GM12872 (cell line): ENCODE measurements at regions not wholly inside any gene's neighbourhood (a gene's known extent, or its start where the extent isn't known, plus 50 kb on each side); places are given as distances from the start of the nearest gene placed in this dataset.

Experiments used
- TF ChIP-seq, protein P1 (sequence below): IDR thresholded peaks from 3 replicates; pipeline ENCODE4 v1.5.1; 2011; ENCODE audit warnings: low read depth, mild to moderate bottlenecking, low read length, moderate library complexity; ENCODE audit not compliant: insufficient read depth

DNA sequence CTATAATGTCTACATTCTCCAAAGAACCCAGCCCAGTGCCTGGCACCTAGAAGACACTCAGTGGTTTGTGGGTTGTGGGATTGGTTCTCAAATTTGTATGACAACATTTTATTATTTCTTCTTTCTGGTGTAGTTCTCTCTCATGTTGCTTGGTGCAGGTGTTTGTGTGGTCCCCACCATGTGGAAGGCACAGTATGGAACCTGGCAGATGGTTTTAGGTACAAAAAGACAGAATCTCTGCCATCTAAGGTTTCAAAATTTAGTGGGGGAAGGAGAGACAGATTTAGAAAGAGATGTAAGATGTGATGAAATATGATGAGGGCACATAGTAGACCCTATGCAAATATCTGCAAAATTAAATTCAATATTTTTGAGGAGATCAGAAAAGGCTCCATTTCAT is 323.8 kb downstream of the CDK5RAP2 start:
- TF ChIP-seq, protein P1, sequence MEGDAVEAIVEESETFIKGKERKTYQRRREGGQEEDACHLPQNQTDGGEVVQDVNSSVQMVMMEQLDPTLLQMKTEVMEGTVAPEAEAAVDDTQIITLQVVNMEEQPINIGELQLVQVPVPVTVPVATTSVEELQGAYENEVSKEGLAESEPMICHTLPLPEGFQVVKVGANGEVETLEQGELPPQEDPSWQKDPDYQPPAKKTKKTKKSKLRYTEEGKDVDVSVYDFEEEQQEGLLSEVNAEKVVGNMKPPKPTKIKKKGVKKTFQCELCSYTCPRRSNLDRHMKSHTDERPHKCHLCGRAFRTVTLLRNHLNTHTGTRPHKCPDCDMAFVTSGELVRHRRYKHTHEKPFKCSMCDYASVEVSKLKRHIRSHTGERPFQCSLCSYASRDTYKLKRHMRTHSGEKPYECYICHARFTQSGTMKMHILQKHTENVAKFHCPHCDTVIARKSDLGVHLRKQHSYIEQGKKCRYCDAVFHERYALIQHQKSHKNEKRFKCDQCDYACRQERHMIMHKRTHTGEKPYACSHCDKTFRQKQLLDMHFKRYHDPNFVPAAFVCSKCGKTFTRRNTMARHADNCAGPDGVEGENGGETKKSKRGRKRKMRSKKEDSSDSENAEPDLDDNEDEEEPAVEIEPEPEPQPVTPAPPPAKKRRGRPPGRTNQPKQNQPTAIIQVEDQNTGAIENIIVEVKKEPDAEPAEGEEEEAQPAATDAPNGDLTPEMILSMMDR, result no peak

DNA sequence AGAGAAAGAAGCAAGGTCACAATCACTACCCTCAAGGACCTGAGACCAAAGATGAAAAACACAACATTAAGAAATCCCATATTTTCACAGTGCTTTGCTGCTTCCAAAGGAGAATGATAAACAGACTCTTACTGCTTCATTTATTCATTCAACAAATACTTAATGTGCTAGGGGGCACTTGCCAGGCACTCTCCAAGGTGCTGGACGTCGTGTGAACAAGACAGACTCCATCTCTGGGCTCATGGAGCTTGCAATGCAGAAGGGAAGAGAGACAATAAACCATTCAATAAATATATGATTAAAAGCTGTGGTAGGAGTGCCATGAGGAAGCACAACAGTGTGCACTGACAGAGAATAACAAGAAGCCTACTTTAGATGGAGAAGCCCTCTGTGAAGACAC is 327.7 kb downstream of the CDK5RAP2 start:
- TF ChIP-seq, protein P1, result no peak

DNA sequence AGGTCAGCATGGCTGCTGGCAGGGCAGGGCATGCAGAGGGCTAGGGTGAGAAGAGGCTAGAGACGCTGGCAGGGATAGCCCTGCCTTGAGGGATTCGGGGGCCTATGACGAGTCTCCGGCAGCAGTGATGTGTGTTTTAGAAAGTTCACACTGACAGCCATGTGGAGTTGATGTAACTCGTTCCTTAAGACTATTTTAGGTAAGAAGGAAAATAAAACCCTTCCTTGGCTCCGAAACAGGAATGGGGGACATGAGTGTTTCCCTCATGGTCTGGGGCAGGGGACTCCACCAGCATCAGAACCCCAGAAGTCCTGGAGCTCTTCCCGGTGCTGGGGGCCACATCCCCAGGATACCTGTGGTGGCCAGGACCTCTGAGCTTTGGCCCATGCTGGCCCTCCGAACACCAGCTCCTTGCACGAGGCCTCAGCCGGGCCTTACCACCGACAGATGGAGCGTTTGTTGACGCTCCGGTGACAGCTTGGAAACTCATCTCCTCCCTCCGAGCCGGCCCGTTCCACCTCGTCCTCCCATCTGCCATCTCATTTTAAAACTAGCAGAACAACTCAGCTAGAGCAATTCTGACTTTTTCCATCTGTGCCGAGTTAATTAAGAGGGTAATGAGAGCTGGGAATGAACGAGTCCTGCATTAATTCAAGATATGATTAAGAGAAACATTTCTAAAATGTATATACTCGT is 337.7 kb downstream of the CDK5RAP2 start:
- TF ChIP-seq, protein P1, result no peak

DNA sequence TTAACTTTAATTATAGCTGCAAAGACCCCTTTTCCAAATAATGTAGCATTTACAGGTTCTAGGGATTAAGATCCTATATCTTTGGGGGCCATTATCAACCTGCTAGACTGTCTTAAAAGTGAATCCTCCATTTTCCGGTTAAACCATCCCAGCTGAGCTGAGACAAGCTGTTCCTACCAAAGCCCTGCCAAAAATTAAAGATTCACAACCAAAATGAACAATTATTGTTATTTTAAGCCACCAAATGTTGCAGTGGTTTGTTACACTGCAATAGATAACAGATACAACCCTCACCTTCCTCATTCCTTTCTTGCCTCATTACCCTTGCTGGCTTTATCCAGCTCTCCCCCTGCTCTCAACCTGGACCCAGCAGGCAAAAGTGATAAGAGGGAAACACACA is 343.4 kb downstream of the CDK5RAP2 start:
- TF ChIP-seq, protein P1, result no peak

DNA sequence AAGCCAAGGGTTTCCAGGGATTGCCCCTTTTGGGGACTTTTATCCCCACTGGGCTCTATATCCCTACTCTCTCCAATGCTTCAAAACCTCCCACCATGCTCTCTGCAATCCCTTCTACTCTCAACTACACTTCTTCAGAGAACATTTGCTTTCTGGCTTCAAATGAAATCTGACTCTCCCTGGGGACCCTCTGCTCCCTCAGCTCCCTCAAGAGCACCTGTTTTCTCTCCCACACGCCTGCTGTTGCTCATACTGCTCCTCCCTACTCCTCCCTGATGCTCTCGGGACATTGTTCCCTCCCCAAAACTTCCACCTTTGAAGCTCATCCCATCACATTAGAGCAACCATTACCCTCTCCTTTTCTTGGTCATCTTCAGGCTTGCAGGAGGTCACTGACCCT is 344.9 kb downstream of the CDK5RAP2 start:
- TF ChIP-seq, protein P1, result no peak

DNA sequence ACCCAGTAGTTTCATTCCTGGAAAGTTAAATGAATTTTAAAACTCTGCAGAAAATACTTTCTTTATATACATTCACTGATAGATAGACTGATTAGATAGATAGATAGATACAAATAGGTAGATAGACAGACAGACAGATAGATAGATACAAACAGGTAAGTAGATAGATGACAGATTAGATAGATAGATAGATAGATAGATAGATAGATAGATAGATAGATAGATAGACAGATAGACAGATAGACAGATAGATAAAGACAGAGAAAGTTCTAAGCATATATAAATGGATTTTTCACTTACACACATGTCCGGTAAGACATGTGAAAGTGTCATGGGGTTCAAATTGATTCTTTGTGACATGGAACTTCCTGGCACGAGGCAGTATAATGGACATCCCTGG is 349.7 kb downstream of the CDK5RAP2 start:
- TF ChIP-seq, protein P1, result no peak

DNA sequence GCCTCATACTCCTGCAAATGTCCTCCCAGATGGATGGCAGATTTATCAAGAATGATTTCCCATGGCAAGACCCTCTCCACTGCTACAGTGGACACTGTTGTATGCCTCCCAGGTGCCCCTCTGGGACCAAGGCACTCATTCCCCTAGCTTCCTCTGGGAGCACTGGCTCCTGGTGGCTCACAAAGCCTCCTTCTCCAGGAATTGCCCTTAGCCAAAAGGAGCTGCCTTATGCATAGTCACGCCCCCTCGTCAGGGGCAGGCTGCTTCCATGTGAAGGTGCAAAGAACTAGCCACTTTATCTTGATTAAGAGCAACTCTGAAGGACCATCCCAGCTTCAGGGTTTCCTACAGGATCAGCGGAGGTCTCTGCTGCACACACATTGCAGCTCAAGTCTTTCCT is 358.1 kb downstream of the CDK5RAP2 start:
- TF ChIP-seq, protein P1, result no peak

DNA sequence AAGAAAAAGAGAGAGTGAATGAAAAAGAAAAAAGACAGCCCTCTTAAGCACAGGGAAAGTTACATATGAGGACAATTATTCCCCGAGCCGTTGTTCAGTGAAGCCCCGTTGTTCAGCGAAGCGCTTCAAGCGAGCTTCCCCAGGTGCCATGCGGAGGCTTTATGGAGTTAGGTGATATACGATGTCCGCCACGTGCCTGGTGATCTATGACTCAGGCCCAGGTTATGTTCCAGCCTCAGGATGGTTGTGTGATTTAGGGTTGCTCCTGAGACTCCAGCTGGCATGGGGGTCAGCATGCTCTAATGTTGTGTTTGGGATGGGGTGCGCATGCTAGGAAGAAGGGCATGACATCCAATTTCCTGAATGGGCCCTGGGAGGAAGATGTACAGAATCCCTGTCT is 365.6 kb downstream of the CDK5RAP2 start:
- TF ChIP-seq, protein P1, result no peak
